ENCODE measurements at regions not wholly inside any gene's neighbourhood (a gene's known extent, or its start where the extent isn't known, plus 50 kb on each side); places are given as distances from the start of the nearest gene placed in this dataset.
"Not testable (repeated sequence)": the region's sequence is repeated elsewhere in the genome, so short reads cannot be mapped to it uniquely, and the experiment has no call there.

DNA sequence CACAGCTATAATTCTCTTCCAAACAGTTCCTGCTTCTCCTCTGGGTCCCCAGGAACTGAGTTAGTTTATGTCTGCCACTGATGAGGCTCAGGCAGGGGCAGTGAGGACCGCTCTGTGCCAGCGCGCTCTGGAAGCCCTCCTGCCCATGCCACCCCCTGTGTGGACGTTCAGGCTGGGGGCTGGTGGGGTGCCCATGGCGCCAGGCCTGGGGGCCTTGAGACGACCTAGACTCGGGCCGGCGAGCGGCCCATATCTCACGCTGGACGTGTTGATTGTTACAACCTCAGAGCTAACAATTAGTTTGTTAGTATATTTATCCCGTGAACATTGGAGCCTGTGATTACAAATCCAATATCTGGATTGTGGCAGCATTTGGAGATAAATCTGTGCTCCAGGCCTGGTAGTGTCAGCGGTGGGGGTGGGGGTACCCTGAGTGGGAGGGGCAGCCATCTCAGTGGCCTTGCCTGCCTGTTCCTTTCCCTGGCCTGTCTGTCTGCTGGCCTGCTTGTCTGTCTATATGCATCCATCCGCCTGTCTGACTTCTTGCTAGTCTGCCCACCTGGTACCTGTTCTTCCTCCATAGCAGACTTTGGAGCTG lies 256.5 kb upstream of the MVB12B start:
- no peak for DNase-seq
- Histone ChIP-seq H3K27me3 (peaks cover 0 to 8% (median 4%) of the 10 kb centered on the region in 3 donors), H3K4me3 (no peak overlapping the region), H3K4me1 (no peaks in the 10 kb centered on the region), H3K27ac (no peak overlapping the region), H3K9me3 (no peaks in the 10 kb centered on the region), H3K36me3 (no peaks in the 10 kb centered on the region)
- intact Hi-C loops (cut with DNase I) = no loop called here
- TF ChIP-seq EP300 (IDR thresholded peaks at IDR 0.05) (no peak), POLR2A (IDR thresholded peaks at IDR 0.05) (no peak), POLR2AphosphoS5 (IDR thresholded peaks at IDR 0.05) (no peak)
- TF ChIP-seq, protein P1, sequence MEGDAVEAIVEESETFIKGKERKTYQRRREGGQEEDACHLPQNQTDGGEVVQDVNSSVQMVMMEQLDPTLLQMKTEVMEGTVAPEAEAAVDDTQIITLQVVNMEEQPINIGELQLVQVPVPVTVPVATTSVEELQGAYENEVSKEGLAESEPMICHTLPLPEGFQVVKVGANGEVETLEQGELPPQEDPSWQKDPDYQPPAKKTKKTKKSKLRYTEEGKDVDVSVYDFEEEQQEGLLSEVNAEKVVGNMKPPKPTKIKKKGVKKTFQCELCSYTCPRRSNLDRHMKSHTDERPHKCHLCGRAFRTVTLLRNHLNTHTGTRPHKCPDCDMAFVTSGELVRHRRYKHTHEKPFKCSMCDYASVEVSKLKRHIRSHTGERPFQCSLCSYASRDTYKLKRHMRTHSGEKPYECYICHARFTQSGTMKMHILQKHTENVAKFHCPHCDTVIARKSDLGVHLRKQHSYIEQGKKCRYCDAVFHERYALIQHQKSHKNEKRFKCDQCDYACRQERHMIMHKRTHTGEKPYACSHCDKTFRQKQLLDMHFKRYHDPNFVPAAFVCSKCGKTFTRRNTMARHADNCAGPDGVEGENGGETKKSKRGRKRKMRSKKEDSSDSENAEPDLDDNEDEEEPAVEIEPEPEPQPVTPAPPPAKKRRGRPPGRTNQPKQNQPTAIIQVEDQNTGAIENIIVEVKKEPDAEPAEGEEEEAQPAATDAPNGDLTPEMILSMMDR (IDR thresholded peaks at IDR 0.05) = no peak
- 84 to 85% methylated on average over 15 of the region's 15 CpGs for WGBS, 2 donors

DNA sequence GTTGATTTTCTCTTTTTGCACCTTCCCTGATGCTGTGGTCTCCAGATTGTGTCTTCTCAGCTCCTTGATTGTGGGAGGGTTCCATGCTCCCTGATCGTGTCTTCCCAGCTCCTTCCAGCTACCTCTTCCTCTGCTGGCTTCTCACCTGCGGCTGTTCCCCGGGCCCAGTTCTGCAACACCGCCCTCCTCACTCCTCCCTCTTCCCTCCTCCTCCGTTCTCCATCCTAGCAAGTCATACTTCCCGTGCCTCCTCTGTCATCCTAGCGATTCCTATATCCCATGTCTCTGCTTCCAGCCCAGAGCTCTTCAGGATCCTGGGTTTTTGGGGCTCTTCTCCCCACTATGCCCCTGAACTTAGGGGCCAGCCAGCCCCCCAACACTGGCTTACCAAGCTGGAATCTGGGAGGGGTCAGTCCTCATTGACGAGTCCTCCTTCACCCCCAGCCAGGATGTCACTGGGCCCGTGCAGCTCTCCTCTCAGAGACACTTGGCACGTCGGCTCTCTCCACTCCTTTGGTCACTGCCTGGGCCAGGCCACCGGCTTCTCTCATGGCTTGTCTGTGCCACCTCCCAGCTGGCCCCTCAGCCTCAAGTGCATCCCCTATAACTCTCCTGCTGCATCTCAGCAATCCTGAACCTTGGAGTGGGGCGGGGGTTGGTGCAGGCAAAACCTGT lies 255.4 kb upstream of the MVB12B start:
- WGBS, 2 donors = 79 to 86% methylated on average over 13 of the region's 13 CpGs
- H3K4me3 ChIP-seq = no peak overlapping the region
- no peak for TF ChIP-seq POLR2AphosphoS5 (IDR thresholded peaks at IDR 0.05)
- TF ChIP-seq, protein P1 (IDR thresholded peaks at IDR 0.05) = no peak
- no peak for TF ChIP-seq POLR2A (IDR thresholded peaks at IDR 0.05)
- DNase-seq = no peak
- no peaks in the 10 kb centered on the region for H3K9me3 ChIP-seq
- no peaks in the 10 kb centered on the region for H3K4me1 ChIP-seq
- H3K27ac ChIP-seq = no peak overlapping the region
- no peaks in the 10 kb centered on the region for H3K36me3 ChIP-seq
- H3K27me3 ChIP-seq = peaks cover 0 to 4% (median 4%) of the 10 kb centered on the region in 3 donors
- intact Hi-C loops (cut with DNase I) = no loop called here

DNA sequence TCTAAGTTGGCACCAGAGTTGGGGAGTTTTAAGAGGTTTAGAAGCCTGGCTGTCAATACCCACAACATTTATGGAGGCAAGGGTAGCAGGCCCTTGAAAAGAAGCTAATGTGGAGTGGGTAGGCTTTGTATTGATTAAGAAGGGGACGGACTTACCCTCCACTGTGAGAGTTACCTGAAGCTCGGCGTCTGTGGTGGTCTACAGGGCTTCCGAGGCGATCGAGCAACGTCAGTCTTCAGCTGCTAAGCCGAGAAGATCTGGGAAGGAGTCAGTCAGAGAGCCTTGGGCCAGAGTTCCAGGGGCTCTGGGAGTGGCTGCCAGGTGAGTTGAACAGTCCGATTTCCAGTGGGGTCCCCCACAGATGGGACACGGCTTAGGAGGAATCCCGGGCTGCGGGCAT lies 249.0 kb upstream of the MVB12B start:
- DNase-seq; H3K9me3 ChIP-seq; H3K4me3 ChIP-seq; H3K27me3 ChIP-seq; intact Hi-C loops (cut with DNase I); H3K36me3 ChIP-seq; H3K27ac ChIP-seq; H3K4me1 ChIP-seq: not testable (repeated sequence)
- WGBS, 2 donors = 91 to 92% methylated on average over 12 of the region's 12 CpGs

DNA sequence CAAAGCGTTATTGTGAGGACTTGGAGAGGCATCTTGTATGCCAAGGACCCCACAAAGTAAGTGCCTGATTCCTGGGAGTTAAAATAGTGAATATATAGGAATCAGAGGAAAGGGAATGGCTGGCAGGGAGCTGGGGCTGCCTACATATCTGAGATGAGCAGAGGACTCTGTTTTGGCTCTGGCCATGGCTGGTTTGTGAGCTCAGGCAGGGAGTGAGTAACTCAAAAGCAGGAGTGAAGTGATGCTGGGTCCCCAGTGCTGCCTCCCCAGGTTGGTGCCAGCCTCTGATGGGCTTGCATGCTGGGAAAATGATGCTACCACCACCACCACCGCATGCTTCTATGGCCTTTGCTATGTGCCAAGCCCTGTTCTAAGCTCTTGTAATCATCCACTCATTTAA lies 246.0 kb upstream of the MVB12B start:
- no peaks in the 10 kb centered on the region for H3K9me3 ChIP-seq
- H3K4me1 ChIP-seq = no peaks in the 10 kb centered on the region
- H3K27ac ChIP-seq = no peak overlapping the region
- DNase-seq = no peak
- no peaks in the 10 kb centered on the region for H3K27me3 ChIP-seq
- no peaks in the 10 kb centered on the region for H3K36me3 ChIP-seq
- intact Hi-C loops (cut with DNase I) = no loop called here
- no peak for TF ChIP-seq POLR2A (IDR thresholded peaks at IDR 0.05)
- no peak for TF ChIP-seq POLR2AphosphoS5 (IDR thresholded peaks at IDR 0.05)
- TF ChIP-seq, protein P1 (IDR thresholded peaks at IDR 0.05) = no peak
- no peak for TF ChIP-seq EP300 (IDR thresholded peaks at IDR 0.05)
- no peak overlapping the region for H3K4me3 ChIP-seq
- WGBS, 2 donors = 63% methylated on average over 2 of the region's 2 CpGs

DNA sequence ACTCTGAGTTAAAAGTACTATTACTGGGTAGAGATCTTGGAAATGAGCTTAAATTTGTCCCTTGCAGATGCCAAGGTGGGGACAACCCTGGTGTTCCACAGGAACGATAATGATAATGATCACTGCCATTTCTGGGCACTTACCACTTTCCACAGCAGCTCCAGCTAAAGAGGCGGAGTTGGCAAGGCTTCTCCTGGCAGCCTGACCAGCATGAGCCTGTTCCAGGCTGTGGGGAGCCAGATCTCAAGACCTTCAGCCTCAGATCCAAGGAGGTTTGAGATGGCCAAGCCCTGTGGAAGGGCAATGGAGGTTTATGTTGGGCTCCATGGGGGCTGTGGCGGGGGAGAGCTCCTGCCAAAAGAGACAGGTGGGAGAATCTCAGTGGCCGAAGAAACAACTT lies 244.9 kb upstream of the MVB12B start:
- no peaks in the 10 kb centered on the region for H3K9me3 ChIP-seq
- no peak overlapping the region for H3K4me3 ChIP-seq
- H3K27ac ChIP-seq = no peak overlapping the region
- no peak for TF ChIP-seq POLR2AphosphoS5 (IDR thresholded peaks at IDR 0.05)
- TF ChIP-seq, protein P1 (IDR thresholded peaks at IDR 0.05) = no peak
- DNase-seq = no peak
- H3K36me3 ChIP-seq = no peaks in the 10 kb centered on the region
- intact Hi-C loops (cut with DNase I) = no loop called here
- H3K4me1 ChIP-seq = no peaks in the 10 kb centered on the region
- no peaks in the 10 kb centered on the region for H3K27me3 ChIP-seq
- 81% methylated on average over 4 of the region's 4 CpGs for WGBS, 2 donors
